Activated B cell treated with CpG ODN at 0.5 μM for 24 hours (primary cell): ENCODE measurements at regions not wholly inside any gene's neighbourhood (a gene's known extent, or its start where the extent isn't known, plus 50 kb on each side); places are given as distances from the start of the nearest gene placed in this dataset.

ENCODE experiments used
- ATAC-seq: fragments of 200-7000 bp; cut with Tn5 transposase; one replicate; pipeline ENCODE4 v1.10.0; 2021; ENCODE audit warnings: low read depth, mild to moderate bottlenecking, moderate library complexity
- CTCF ChIA-PET: fragments of 350-600 bp; sonication (Branson Sonifier 250); formaldehyde crosslinking; loops from one replicate; lab custom pipeline; 2021; ENCODE audit warnings: antibody characterized with exemption; lab: Charles Lee
- POLR2A ChIA-PET: fragments of 350-600 bp; sonication (Branson Sonifier 250); formaldehyde crosslinking; loops from one replicate; lab custom pipeline; 2021; ENCODE audit warnings: antibody characterized with exemption; lab: Charles Lee
- DNase-seq: peaks from one replicate; pipeline ENCODE4 v3.0.0; 2022
- H3K27ac Mint-ChIP-seq: one replicate; pipeline ENCODE4 v1.8.0; 2020; ENCODE audit warnings: mixed read lengths
- H3K27me3 Mint-ChIP-seq: one replicate; pipeline ENCODE4 v1.8.0; 2021; ENCODE audit warnings: mixed read lengths
- H3K36me3 Mint-ChIP-seq: one replicate; pipeline ENCODE4 v1.8.0; 2021; ENCODE audit warnings: low read depth, mixed read lengths
- H3K4me1 Mint-ChIP-seq: one replicate; pipeline ENCODE4 v1.8.0; 2021; ENCODE audit warnings: mixed read lengths
- H3K4me3 Mint-ChIP-seq: one replicate; pipeline ENCODE4 v1.8.0; 2020; ENCODE audit warnings: mild to moderate bottlenecking, mixed read lengths
- H3K9me3 Mint-ChIP-seq: one replicate; pipeline ENCODE4 v1.8.0; 2020; ENCODE audit warnings: mixed read lengths
- intact Hi-C: fragments of 100-400 bp; cut with micrococcal nuclease; formaldehyde crosslinking; loops from one replicate; pipeline ENCODE4 v1.15.1; 2024
- TF ChIP-seq, protein P1 (sequence below): fragments of 200-600 bp; IDR thresholded peaks from one replicate; pipeline ENCODE4 v1.8.0; 2022; ENCODE audit warnings: antibody characterized with exemption, mild to moderate bottlenecking

DNA sequence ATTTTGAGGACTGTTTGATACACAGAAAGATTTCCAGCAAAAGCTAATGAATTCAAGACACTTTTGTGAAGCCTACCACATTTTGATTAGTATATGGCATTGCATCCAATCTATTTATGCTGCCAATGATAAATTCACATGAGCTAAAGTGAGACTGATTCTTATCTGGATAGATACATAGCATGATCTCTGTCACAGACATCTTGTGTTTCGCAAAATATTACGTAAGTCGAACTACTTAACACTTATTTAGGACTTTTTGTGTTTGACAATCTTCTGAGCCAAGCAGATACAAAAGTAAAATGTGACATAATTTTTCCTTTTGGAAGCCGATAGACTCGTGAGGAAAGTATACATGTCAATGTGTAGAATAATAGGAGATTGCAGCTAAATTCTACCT, 251.6 kb downstream of the HACE1 start:
- DNase-seq (no peak), ATAC-seq (no peak)
- Mint-ChIP-seq H3K27me3 (no peaks in the 10 kb centered on the region), H3K4me3 (no peak overlapping the region), H3K4me1 (no peaks in the 10 kb centered on the region), H3K9me3 (no peaks in the 10 kb centered on the region), H3K36me3 (no peaks in the 10 kb centered on the region), H3K27ac (no peak overlapping the region)
- CTCF ChIA-PET: no interaction called here
- TF ChIP-seq, protein P1, sequence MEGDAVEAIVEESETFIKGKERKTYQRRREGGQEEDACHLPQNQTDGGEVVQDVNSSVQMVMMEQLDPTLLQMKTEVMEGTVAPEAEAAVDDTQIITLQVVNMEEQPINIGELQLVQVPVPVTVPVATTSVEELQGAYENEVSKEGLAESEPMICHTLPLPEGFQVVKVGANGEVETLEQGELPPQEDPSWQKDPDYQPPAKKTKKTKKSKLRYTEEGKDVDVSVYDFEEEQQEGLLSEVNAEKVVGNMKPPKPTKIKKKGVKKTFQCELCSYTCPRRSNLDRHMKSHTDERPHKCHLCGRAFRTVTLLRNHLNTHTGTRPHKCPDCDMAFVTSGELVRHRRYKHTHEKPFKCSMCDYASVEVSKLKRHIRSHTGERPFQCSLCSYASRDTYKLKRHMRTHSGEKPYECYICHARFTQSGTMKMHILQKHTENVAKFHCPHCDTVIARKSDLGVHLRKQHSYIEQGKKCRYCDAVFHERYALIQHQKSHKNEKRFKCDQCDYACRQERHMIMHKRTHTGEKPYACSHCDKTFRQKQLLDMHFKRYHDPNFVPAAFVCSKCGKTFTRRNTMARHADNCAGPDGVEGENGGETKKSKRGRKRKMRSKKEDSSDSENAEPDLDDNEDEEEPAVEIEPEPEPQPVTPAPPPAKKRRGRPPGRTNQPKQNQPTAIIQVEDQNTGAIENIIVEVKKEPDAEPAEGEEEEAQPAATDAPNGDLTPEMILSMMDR: no peak
- intact Hi-C loops: no loop called here
- POLR2A ChIA-PET: no interaction called here

DNA sequence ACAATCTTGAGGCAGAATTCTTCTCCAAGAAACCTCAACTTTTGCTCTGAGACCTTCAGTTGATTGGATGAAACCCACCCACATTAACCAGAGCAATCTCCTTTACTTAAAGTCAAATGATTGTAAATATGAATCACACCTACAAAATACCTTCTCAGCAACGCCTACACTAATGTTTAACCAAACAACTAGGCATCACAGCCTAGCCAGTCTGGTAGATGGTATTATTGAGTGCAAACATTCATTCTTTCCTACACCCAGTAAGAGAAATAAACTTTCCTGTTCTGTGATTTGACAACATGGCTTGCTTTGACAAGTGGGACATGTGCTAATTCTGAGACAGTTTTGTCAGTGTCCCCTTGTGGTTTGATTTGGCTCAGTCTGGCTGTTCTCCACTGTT, 252.2 kb downstream of the HACE1 start:
- Mint-ChIP-seq H3K27me3 (no peaks in the 10 kb centered on the region), H3K9me3 (no peaks in the 10 kb centered on the region), H3K27ac (no peak overlapping the region), H3K4me3 (no peak overlapping the region), H3K36me3 (no peaks in the 10 kb centered on the region), H3K4me1 (no peaks in the 10 kb centered on the region)
- intact Hi-C loops: no loop called here
- TF ChIP-seq, protein P1: no peak
- no peak for DNase-seq
- CTCF ChIA-PET: no interaction called here
- ATAC-seq: no peak
- POLR2A ChIA-PET: no interaction called here

DNA sequence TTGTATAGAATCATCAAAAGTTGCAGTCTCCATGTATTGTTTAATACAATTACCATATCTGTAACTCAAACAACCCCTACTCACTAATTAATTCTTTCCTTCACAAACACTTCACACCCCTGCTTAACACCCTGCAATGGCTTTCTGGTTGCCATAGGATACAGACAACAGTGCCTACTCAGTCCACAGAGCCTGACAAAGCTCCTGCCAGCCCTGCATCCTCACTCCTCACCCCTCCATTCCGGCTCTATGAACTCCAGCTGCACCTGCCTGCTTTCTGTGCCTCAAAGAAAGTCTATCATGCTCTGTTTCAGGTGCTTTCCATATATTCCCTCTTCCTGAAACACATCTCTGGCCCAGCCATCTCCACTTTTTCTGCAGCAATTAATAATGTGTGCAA, 253.4 kb downstream of the HACE1 start:
- H3K4me1 Mint-ChIP-seq: no peaks in the 10 kb centered on the region
- POLR2A ChIA-PET: no interaction called here
- DNase-seq: no peak
- CTCF ChIA-PET: no interaction called here
- no peaks in the 10 kb centered on the region for H3K27me3 Mint-ChIP-seq
- no peaks in the 10 kb centered on the region for H3K9me3 Mint-ChIP-seq
- ATAC-seq: no peak
- H3K27ac Mint-ChIP-seq: no peak overlapping the region
- no peak overlapping the region for H3K4me3 Mint-ChIP-seq
- TF ChIP-seq, protein P1: no peak
- intact Hi-C loops: no loop called here
- no peaks in the 10 kb centered on the region for H3K36me3 Mint-ChIP-seq

DNA sequence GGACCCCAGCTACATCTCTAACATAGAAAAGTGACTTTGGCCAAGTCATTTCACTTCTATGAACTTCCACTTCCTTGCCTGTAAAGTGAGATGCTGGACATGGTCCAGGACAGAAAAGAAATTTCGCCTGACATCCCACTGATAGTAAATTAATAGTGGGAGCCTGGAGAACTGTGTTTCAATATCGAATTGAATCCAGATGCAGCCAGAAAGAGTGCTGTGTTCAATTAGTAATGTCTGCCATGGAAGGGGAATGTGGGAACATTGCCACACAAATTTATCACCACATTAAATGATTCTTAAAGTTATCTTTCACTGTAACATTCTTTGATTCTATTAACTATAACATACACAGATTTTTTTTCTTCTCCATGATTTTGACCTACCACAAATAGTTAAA, 255.0 kb downstream of the HACE1 start:
- no peaks in the 10 kb centered on the region for H3K4me1 Mint-ChIP-seq
- CTCF ChIA-PET: no interaction called here
- POLR2A ChIA-PET: no interaction called here
- H3K27me3 Mint-ChIP-seq: no peaks in the 10 kb centered on the region
- DNase-seq (no peak), ATAC-seq (no peak)
- no peaks in the 10 kb centered on the region for H3K36me3 Mint-ChIP-seq
- intact Hi-C loops: no loop called here
- TF ChIP-seq, protein P1: no peak
- no peak overlapping the region for H3K27ac Mint-ChIP-seq
- H3K4me3 Mint-ChIP-seq: no peak overlapping the region
- no peaks in the 10 kb centered on the region for H3K9me3 Mint-ChIP-seq

DNA sequence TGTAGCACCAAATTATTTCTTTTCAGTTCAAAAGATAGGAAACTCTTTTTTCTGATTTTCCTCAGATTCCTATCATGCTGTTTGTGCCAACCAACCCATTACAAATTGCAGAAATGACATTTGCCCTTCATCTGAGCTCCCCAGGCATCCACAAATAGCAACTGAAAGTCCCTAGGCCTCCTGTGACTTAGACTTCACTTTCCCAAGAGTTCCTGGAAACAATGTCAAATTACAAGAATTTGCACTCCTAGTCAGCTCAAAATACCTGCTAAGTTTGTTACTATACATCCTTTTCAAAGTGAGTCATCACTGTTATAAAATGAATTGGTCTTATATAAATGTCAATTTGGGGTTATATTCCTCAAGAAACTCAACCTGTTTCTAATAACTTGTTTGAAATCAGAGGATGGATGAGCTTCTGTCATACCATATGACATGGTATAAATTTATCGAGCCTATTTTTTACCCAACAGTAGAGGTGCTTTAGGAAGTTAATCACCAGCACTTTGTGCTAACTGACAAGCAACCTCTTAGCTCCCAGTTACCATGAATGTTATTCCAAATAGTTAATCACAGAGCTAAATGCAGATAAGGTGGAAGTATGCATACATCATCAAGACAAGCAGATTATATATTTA, 256.5 kb downstream of the HACE1 start:
- intact Hi-C loops: no loop called here
- TF ChIP-seq, protein P1: no peak
- no peak overlapping the region for H3K27ac Mint-ChIP-seq
- DNase-seq (no peak), ATAC-seq (no peak)
- no peak overlapping the region for H3K4me3 Mint-ChIP-seq
- no peaks in the 10 kb centered on the region for H3K36me3 Mint-ChIP-seq
- H3K27me3 Mint-ChIP-seq: no peaks in the 10 kb centered on the region
- H3K9me3 Mint-ChIP-seq: no peaks in the 10 kb centered on the region
- ChIA-PET POLR2A (no interaction called here), CTCF (no interaction called here)
- H3K4me1 Mint-ChIP-seq: no peaks in the 10 kb centered on the region
